Stomach (tissue), 4 donors: ENCODE measurements at regions not wholly inside any gene's neighbourhood (a gene's known extent, or its start where the extent isn't known, plus 50 kb on each side); places are given as distances from the start of the nearest gene placed in this dataset.

Experiments
- CTCF ChIP-seq, 7 experiments: fragments of 450-650 bp in 4 of 7; fragments of 200-600 bp in 3 of 7; sonication (generic) in 3 of 7; IDR thresholded peaks; one replicate each; pipeline ENCODE4 v1.5.1; 2016 to 2019; ENCODE audit warnings: antibody characterized with exemption in 7 of 7, control low read depth in 2 of 7, mild to moderate bottlenecking in 1 of 7
- EP300 ChIP-seq: sonication (generic); formaldehyde crosslinking; IDR thresholded peaks from one replicate; pipeline ENCODE4 v1.6.1; 2017; ENCODE audit warnings: antibody characterized with exemption
- POLR2A ChIP-seq, 4 donors: fragments of 450-650 bp; IDR thresholded peaks; one replicate each; pipeline ENCODE4 v1.6.1; 2016; ENCODE audit warnings: antibody characterized with exemption in 4 of 4, control low read depth in 2 of 4, mild to moderate bottlenecking in 1 of 4, moderate library complexity in 1 of 4
- POLR2AphosphoS5 ChIP-seq, 3 donors: sonication (generic); formaldehyde crosslinking; IDR thresholded peaks; one replicate each; pipeline ENCODE4 v1.6.1; 2016; ENCODE audit warnings: antibody characterized with exemption in 3 of 3

DNA sequence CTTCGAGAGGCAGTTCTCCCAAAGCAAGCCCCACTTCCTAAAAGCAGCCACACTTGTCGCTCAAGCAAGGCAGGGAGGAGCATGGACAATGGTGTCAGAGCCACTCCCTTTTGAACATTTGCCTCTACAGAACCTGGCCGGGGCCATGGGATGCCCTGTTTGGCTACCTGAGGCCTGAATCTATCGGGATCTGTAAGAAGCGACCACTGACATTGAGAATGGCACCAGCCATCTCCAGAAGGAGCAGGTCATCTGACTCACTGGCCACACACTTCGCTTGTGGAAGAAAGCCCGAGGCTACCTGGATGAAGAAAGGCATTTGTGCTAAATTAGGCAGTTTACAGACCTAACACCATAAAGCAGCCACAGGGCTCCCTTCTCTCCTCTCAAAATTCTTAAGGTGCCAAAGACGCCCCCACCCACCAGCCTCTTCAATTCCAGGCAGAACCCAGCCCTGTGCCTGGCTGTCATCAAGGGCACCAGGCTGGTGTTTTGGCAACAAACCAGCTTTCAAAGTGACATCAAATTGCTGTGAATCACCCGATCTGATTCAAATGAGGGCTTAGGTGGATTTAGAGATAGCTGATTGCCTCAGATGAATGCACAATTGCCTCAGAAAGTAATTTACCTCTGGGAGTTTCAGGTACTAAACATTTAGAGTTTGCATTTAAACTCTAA lies 104.8 kb downstream of the ETS2 start:
- TF ChIP-seq CTCF (IDR thresholded peaks at IDR 0.05) = no peak
- TF ChIP-seq POLR2A (IDR thresholded peaks at IDR 0.05) = no peak
- TF ChIP-seq EP300 = no peak
- no peak for TF ChIP-seq POLR2AphosphoS5 (IDR thresholded peaks at IDR 0.05)
